PFSK-1 (cell line): ENCODE measurements at regions not wholly inside any gene's neighbourhood (a gene's known extent, or its start where the extent isn't known, plus 50 kb on each side); places are given as distances from the start of the nearest gene placed in this dataset.

Experiments used
- FOXP2 ChIP-seq: optimal IDR thresholded peaks from 2 replicates; pipeline ENCODE3; 2011; ENCODE audit warnings: borderline replicate concordance, control low read depth, inconsistent platforms; ENCODE audit not compliant: insufficient read depth; ENCODE audit errors: extremely low read length, extremely low read depth
- POLR2AphosphoS5 ChIP-seq: IDR thresholded peaks from 2 replicates; pipeline ENCODE4 v1.6.1; 2012; ENCODE audit warnings: low read depth, mild to moderate bottlenecking, control low read depth, low read length, moderate library complexity
- SIN3A ChIP-seq: IDR thresholded peaks from 2 replicates; pipeline ENCODE4 v1.6.1; 2012; ENCODE audit warnings: mild to moderate bottlenecking, low read length, moderate library complexity, borderline replicate concordance; ENCODE audit not compliant: insufficient read depth
- TAF1 ChIP-seq: IDR thresholded peaks from 2 replicates; pipeline ENCODE4 v1.6.1; 2012; ENCODE audit warnings: low read length, control low read depth, borderline replicate concordance; ENCODE audit not compliant: insufficient read depth
- TF ChIP-seq, protein P1 (sequence below), 2 experiments: IDR thresholded peaks; 2 replicates each; pipeline versions ENCODE4 v1.6.1 to v1.8.0; 2011 to 2012; ENCODE audit warnings: low read depth in 2 of 2, low read length in 2 of 2, control low read depth in 1 of 2, inconsistent platforms in 1 of 2, mild to moderate bottlenecking in 1 of 2, moderate library complexity in 1 of 2; ENCODE audit not compliant: insufficient read depth in 1 of 2

DNA sequence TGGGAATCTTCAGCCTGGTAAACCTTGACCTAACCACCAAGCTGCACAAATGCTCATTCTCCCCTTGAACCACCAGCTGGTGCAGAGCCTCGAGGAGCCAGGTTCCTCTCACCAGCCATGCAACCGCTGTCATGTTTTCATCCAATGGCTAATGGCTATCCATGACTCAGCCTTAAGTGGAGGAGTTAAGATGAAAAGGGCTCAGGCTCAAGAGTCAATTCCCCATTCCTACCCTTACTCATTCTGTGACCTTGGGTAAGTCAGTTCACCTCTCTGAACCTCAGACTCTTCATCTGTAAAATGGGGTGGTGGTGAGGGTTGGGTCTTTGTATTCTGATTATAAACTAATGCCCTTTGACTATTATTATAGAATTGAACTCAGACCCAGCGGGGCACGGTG, 515.6 kb downstream of the SHQ1 start:
- TF ChIP-seq FOXP2 (no peak), POLR2AphosphoS5 (no peak), TAF1 (no peak), SIN3A (no peak)
- TF ChIP-seq, protein P1, sequence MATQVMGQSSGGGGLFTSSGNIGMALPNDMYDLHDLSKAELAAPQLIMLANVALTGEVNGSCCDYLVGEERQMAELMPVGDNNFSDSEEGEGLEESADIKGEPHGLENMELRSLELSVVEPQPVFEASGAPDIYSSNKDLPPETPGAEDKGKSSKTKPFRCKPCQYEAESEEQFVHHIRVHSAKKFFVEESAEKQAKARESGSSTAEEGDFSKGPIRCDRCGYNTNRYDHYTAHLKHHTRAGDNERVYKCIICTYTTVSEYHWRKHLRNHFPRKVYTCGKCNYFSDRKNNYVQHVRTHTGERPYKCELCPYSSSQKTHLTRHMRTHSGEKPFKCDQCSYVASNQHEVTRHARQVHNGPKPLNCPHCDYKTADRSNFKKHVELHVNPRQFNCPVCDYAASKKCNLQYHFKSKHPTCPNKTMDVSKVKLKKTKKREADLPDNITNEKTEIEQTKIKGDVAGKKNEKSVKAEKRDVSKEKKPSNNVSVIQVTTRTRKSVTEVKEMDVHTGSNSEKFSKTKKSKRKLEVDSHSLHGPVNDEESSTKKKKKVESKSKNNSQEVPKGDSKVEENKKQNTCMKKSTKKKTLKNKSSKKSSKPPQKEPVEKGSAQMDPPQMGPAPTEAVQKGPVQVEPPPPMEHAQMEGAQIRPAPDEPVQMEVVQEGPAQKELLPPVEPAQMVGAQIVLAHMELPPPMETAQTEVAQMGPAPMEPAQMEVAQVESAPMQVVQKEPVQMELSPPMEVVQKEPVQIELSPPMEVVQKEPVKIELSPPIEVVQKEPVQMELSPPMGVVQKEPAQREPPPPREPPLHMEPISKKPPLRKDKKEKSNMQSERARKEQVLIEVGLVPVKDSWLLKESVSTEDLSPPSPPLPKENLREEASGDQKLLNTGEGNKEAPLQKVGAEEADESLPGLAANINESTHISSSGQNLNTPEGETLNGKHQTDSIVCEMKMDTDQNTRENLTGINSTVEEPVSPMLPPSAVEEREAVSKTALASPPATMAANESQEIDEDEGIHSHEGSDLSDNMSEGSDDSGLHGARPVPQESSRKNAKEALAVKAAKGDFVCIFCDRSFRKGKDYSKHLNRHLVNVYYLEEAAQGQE (IDR thresholded peaks at IDR 0.05; ENCODE audit: insufficient read depth in 1 of 2, low read depth in 2 of 2, low read length in 2 of 2), result no peak

DNA sequence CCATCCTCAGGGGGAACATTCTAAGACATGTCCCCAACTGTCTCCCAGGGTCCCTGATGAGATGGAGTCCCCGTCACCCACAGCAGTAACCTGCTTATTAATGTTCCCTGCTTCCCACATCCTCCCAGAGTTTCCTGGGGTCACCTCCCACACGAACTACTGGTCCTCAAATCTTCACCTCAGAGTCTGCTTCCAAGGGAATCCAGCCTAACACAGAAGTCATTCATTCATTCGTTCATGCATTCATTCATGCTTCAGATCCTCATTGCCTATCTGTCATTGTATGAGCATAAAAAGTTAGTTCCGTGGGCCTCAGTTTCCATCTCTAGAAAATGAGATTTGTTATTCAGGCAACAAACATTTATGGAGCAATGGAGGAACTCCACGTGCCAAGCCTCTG, 516.2 kb downstream of the SHQ1 start:
- TF ChIP-seq FOXP2 (no peak), SIN3A (no peak), POLR2AphosphoS5 (no peak), TAF1 (no peak)
- TF ChIP-seq, protein P1 (IDR thresholded peaks at IDR 0.05; ENCODE audit: insufficient read depth in 1 of 2, low read depth in 2 of 2, low read length in 2 of 2), result no peak

DNA sequence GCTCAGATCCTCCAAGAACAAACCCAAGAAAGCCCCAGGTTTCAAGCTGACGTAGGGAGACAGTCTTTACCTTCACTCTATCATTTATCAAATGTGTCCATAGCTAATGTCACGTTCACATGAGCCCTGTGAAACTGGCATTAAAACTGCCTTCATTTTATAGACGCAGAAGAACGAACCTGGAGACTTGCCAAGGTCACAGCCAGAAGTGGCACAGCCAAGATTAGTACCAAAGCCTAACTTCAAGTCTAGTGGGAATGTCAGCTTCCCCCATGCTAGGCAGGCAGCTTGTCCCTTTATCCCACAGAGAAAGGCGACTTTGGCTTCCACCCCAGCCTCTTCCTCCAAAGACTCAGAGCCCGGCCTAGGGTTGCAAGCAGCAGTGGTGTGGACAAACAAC, 517.2 kb downstream of the SHQ1 start:
- TF ChIP-seq FOXP2, result no peak

DNA sequence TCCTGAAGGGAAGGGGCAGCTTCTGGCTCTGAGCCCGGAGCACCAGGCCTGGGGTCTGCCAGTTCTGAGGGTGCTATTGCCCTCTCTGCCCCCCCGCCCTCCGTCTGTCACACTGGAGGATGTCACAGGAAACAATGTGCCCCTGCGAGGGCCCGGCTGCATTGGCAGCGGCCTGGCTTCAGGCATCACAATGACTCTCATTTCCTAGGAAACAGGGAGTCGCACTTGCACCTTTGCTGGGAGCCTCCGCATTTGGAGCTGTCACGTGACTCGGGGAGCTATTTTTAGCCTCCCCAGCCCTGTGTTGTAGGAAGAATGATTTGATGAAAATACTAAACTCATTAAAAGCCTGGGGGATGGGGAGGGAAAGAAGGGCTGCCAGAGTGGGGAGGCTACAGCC, 518.9 kb downstream of the SHQ1 start:
- TF ChIP-seq SIN3A (no peak), FOXP2 (no peak), POLR2AphosphoS5 (no peak), TAF1 (no peak)
- TF ChIP-seq, protein P1 (IDR thresholded peaks at IDR 0.05; ENCODE audit: insufficient read depth in 1 of 2, low read depth in 2 of 2, low read length in 2 of 2), result no peak

DNA sequence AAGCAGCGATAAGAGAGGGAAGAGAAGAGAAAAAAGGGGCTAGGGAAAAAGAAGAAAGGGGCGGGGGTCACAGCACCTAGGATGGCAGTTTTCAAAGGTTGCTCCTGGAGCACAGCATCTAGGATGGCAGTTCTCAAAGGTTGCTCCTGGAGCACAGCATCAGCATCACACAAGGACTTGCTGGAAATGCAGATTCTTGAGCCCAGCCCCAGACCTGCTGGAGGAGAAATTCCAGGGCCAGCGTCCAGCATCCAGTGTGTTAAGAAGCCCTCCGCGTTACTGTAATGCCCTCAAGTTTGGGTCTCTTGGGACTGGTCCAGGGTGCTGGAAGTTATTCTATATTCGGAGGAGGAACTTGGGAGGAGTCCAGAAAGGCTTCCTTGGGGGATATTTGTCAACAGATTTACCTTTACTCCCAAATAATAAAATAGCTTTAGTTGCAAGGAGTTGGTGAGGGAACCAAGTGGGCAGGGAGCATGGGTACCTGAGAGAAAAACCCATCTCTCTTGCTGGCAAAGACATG, 519.4 kb downstream of the SHQ1 start:
- TF ChIP-seq POLR2AphosphoS5 (no peak), SIN3A (no peak), FOXP2 (no peak), TAF1 (no peak)
- TF ChIP-seq, protein P1 (IDR thresholded peaks at IDR 0.05; ENCODE audit: insufficient read depth in 1 of 2, low read depth in 2 of 2, low read length in 2 of 2), result no peak
